Uterus (tissue), 3 donors: ENCODE measurements at regions not wholly inside any gene's neighbourhood (a gene's known extent, or its start where the extent isn't known, plus 50 kb on each side); places are given as distances from the start of the nearest gene placed in this dataset.

Source experiments
- DNase-seq, 2 donors: peaks; one replicate each; pipeline ENCODE4 v3.0.0-alpha.2; 2019 to 2020
- H3K27ac ChIP-seq, 2 donors: fragments of 200-600 bp; sonication (generic); 1 replicate in 1 of 2; 2 replicates in 1 of 2; pipeline ENCODE4 v1.5.1; 2016 to 2018
- H3K27me3 ChIP-seq, 2 donors: fragments of 200-600 bp; sonication (generic); one replicate each; pipeline ENCODE4 v1.5.1; 2018 to 2019; ENCODE audit warnings: control low read depth in 1 of 2
- H3K36me3 ChIP-seq, 2 donors: fragments of 200-600 bp; sonication (generic); one replicate each; pipeline ENCODE4 v1.5.1; 2019; ENCODE audit warnings: control low read depth in 1 of 2
- H3K4me1 ChIP-seq, 2 donors: fragments of 200-600 bp; sonication (generic); one replicate each; pipeline ENCODE4 v1.5.1; 2018 to 2019; ENCODE audit warnings: control low read depth in 1 of 2
- H3K4me3 ChIP-seq, 2 donors: fragments of 200-600 bp; sonication (generic); 1 replicate in 1 of 2; 2 replicates in 1 of 2; pipeline ENCODE4 v1.5.1; 2018 to 2019; ENCODE audit warnings: mild to moderate bottlenecking in 1 of 2
- H3K9me3 ChIP-seq, 2 donors: fragments of 200-600 bp; sonication (generic); one replicate each; pipeline ENCODE4 v1.5.1; 2019; ENCODE audit warnings: control low read depth in 1 of 2
- POLR2A ChIP-seq, 2 donors: fragments of 450-650 bp; IDR thresholded peaks; one replicate each; pipeline ENCODE4 v1.6.1; 2016; ENCODE audit warnings: antibody characterized with exemption in 2 of 2, mild to moderate bottlenecking in 1 of 2, moderate library complexity in 1 of 2
- intact Hi-C: fragments of 100-400 bp; cut with DNase I; formaldehyde crosslinking; loops from one replicate; pipeline ENCODE4 v1.15.1; 2023; ENCODE audit warnings: low total_unique reads
- TF ChIP-seq, protein P1 (sequence below), 4 experiments: fragments of 200-600 bp in 2 of 4; fragments of 450-650 bp in 2 of 4; sonication (generic) in 2 of 4; IDR thresholded peaks; one replicate each; pipeline ENCODE4 v1.5.1; 2016 to 2019; ENCODE audit warnings: antibody characterized with exemption in 4 of 4, mild to moderate bottlenecking in 2 of 4, moderate library complexity in 1 of 4
- donor health status: DM: yes; HTN: yes; CAD: no.

DNA sequence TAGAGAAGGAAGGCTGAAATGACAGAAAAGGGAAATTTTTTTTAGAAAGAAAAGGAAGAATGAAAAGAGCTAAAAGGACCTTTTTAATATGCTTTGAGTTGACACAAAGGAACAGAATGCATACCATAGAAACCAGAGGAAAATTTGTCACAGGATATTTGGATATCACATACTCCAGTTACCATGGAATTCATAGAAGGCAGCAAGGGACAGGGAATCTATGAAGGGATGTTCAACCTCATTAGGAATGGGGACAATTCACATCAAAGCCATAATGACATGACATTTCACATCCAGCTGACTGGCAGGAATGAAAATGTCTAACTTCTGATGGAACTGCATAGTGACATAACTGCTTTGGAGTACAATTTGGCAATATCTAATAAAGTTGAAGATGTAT lies 469.4 kb downstream of the CCER1 start:
- Histone ChIP-seq H3K36me3 (no peaks in the 10 kb centered on the region), H3K27me3 (no peaks in the 10 kb centered on the region), H3K9me3 (peaks cover 0 to 3% of the 10 kb centered on the region in 2 donors), H3K27ac (no peak overlapping the region), H3K4me3 (no peak overlapping the region), H3K4me1 (no peaks in the 10 kb centered on the region)
- no peak for DNase-seq
- intact Hi-C loops: no loop called here
- TF ChIP-seq POLR2A (IDR thresholded peaks at IDR 0.05): no peak
- TF ChIP-seq, protein P1, sequence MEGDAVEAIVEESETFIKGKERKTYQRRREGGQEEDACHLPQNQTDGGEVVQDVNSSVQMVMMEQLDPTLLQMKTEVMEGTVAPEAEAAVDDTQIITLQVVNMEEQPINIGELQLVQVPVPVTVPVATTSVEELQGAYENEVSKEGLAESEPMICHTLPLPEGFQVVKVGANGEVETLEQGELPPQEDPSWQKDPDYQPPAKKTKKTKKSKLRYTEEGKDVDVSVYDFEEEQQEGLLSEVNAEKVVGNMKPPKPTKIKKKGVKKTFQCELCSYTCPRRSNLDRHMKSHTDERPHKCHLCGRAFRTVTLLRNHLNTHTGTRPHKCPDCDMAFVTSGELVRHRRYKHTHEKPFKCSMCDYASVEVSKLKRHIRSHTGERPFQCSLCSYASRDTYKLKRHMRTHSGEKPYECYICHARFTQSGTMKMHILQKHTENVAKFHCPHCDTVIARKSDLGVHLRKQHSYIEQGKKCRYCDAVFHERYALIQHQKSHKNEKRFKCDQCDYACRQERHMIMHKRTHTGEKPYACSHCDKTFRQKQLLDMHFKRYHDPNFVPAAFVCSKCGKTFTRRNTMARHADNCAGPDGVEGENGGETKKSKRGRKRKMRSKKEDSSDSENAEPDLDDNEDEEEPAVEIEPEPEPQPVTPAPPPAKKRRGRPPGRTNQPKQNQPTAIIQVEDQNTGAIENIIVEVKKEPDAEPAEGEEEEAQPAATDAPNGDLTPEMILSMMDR (IDR thresholded peaks at IDR 0.05): no peak

DNA sequence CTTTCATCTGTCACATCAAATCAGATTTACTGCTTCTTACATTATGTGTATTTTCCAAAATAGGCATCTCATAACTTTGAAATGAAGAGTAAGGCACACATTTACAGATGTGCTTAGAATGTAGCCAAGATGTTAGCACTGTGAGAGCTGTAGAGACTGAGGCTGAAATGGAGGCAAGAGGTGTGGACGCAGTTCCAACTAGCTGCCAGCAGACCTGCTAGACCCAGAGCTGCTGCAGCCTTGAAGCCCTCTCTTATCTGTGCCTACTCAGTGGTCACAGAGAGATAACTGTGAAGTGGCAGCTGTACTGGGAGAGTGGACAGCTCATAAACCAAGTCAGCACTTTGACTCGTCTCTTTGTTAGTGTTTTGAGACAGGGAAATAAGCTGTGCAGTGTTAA lies 470.9 kb downstream of the CCER1 start:
- H3K9me3 ChIP-seq: no peaks in the 10 kb centered on the region
- no peak for TF ChIP-seq POLR2A (IDR thresholded peaks at IDR 0.05)
- TF ChIP-seq, protein P1 (IDR thresholded peaks at IDR 0.05): no peak
- no peak overlapping the region for H3K27ac ChIP-seq
- H3K4me1 ChIP-seq: no peaks in the 10 kb centered on the region
- intact Hi-C loops: no loop called here
- no peak overlapping the region for H3K4me3 ChIP-seq
- no peaks in the 10 kb centered on the region for H3K27me3 ChIP-seq
- no peak for DNase-seq
- no peaks in the 10 kb centered on the region for H3K36me3 ChIP-seq

DNA sequence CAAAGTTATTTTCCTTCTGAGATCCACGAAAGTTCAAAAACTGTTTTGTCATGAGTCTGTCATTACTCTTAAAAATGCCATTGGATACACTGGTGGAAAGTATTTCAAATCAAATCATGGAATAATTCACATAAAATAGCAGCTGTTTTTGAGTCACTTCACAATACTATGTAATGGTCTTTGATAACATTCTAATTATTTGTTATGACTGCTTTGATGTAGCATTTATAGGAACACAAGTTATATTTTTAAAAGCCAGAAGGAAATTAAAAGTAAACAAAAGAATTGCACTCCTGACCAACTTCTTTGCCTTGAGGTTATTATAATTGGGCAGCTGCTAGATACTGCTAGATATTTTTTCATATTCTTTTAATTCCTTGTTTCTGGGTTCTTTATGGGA lies 473.2 kb downstream of the CCER1 start:
- H3K4me3 ChIP-seq: no peak overlapping the region
- no peaks in the 10 kb centered on the region for H3K9me3 ChIP-seq
- no peaks in the 10 kb centered on the region for H3K27me3 ChIP-seq
- H3K27ac ChIP-seq: no peak overlapping the region
- no peak for DNase-seq
- no peaks in the 10 kb centered on the region for H3K36me3 ChIP-seq
- TF ChIP-seq POLR2A (IDR thresholded peaks at IDR 0.05): no peak
- TF ChIP-seq, protein P1 (IDR thresholded peaks at IDR 0.05): no peak
- intact Hi-C loops: no loop called here
- H3K4me1 ChIP-seq: no peaks in the 10 kb centered on the region

DNA sequence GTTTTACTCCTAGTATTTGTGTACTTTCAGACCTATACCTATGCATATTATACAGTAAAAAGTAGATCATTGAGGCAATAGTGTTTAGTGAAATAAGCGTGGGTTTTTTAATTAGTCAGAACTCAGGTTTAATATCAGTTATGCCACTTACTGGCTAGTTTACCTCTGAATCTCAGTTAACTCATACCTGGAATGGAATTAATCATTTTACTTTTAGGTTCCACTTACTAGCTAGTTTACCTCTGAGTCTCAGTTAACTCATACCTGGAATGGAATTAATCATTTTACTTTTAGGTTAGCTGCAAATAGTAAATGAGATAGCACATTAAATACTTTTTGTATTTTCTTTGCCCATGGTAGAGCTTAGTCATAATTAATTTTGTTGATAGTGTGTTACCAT lies 475.7 kb downstream of the CCER1 start:
- intact Hi-C loops: no loop called here
- no peaks in the 10 kb centered on the region for H3K27me3 ChIP-seq
- no peaks in the 10 kb centered on the region for H3K36me3 ChIP-seq
- H3K9me3 ChIP-seq: no peaks in the 10 kb centered on the region
- no peak overlapping the region for H3K27ac ChIP-seq
- no peak for TF ChIP-seq POLR2A (IDR thresholded peaks at IDR 0.05)
- TF ChIP-seq, protein P1 (IDR thresholded peaks at IDR 0.05): no peak
- H3K4me3 ChIP-seq: no peak overlapping the region
- H3K4me1 ChIP-seq: no peaks in the 10 kb centered on the region
- DNase-seq: no peak

DNA sequence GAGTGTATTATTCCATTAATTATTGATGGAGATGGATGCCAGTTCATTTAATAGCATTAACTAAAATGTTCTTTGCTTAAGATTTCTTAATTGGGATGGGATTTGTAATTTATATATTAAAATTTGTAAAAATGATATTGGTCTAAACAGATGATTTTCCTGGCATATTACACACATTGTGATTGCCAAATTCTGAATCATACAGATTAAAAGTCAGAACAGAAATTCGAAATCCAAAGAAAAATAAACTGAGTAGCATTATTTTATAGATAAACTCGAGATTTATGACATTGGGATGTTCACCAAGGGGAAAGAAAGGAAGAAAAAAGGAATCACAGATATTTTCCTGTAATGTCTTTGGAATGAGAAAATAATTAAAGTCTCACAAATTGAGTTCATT lies 481.1 kb downstream of the CCER1 start:
- TF ChIP-seq, protein P1 (IDR thresholded peaks at IDR 0.05): no peak
- TF ChIP-seq POLR2A (IDR thresholded peaks at IDR 0.05): no peak
- H3K27ac ChIP-seq: no peak overlapping the region

More for the DNA sequence above, 481.1 kb downstream of the CCER1 start:
- H3K9me3 ChIP-seq: no peaks in the 10 kb centered on the region
- H3K4me3 ChIP-seq: no peak overlapping the region
- no peaks in the 10 kb centered on the region for H3K27me3 ChIP-seq
- H3K4me1 ChIP-seq: no peaks in the 10 kb centered on the region
- no peaks in the 10 kb centered on the region for H3K36me3 ChIP-seq
- intact Hi-C loops: no loop called here
- DNase-seq: no peak
